Nephron progenitor cell (in vitro differentiated cells): ENCODE measurements at regions not wholly inside any gene's neighbourhood (a gene's known extent, or its start where the extent isn't known, plus 50 kb on each side); places are given as distances from the start of the nearest gene placed in this dataset.

Experiments
- DNase-seq: peaks from one replicate; pipeline ENCODE4 v3.0.0; 2021
- H3K27ac Mint-ChIP-seq: 2 replicates; pipeline ENCODE4 v1.8.0; 2021; ENCODE audit warnings: mild to moderate bottlenecking, moderate library complexity, mixed read lengths
- H3K27me3 Mint-ChIP-seq: 2 replicates; pipeline ENCODE4 v1.8.0; 2021; ENCODE audit warnings: mild to moderate bottlenecking, low read depth, mixed read lengths; ENCODE audit not compliant: poor library complexity
- H3K36me3 Mint-ChIP-seq: 2 replicates; pipeline ENCODE4 v1.8.0; 2021; ENCODE audit warnings: low read depth, mixed read lengths
- H3K4me1 Mint-ChIP-seq: 2 replicates; pipeline ENCODE4 v1.8.0; 2021; ENCODE audit warnings: mixed read lengths
- H3K4me3 Mint-ChIP-seq: 2 replicates; pipeline ENCODE4 v1.8.0; 2021; ENCODE audit warnings: mild to moderate bottlenecking, moderate library complexity, mixed read lengths
- H3K9me3 Mint-ChIP-seq: 2 replicates; pipeline ENCODE4 v1.8.0; 2021; ENCODE audit warnings: mild to moderate bottlenecking, moderate library complexity, mixed read lengths
- CTCF ChIP-seq: fragments of 200-600 bp; sonication (generic); IDR thresholded peaks from 2 replicates; pipeline ENCODE4 v1.5.0; 2021; ENCODE audit warnings: antibody characterized with exemption

GRCh38 chr13:84238381-84238780 is 356.1 kb upstream of the SLITRK1 start:
- TF ChIP-seq CTCF, result no peak
- Mint-ChIP-seq H3K9me3 (peaks cover 4% of the 10 kb centered on the region), H3K27me3 (no peaks in the 10 kb centered on the region), H3K4me1 (peaks cover 5% of the 10 kb centered on the region), H3K4me3 (no peak overlapping the region), H3K36me3 (no peaks in the 10 kb centered on the region), H3K27ac (no peak overlapping the region)
- DNase-seq, result no peak

DNA sequence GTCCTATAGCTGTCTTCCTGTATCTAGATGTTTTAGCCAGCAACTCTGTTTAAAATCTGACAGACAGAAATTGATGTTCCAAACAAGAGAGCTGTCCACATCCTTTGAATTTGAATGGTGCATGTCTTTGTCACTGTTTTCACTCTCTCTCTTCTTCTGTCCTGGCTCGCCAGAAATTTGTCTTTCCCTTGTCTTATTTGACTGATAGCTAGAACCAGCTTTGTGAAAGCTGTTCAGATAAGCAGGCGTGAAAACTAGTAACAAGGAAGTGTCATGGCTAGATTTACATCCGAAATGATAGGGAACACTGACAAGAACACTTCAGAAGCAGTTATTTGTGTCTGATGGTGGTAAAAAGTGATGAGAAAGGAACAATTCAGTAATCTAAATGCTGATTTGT is 354.9 kb upstream of the SLITRK1 start:
- Mint-ChIP-seq H3K27me3 (no peaks in the 10 kb centered on the region), H3K36me3 (no peaks in the 10 kb centered on the region), H3K4me3 (no peak overlapping the region), H3K4me1 (peaks cover 5% of the 10 kb centered on the region), H3K27ac (no peak overlapping the region), H3K9me3 (peaks cover 4% of the 10 kb centered on the region)
- no peak for TF ChIP-seq CTCF
- no peak for DNase-seq

- Mint-ChIP-seq H3K4me1 (peaks cover 5% of the 10 kb centered on the region), H3K36me3 (no peaks in the 10 kb centered on the region), H3K4me3 (no peak overlapping the region), H3K27me3 (peaks cover 3% of the 10 kb centered on the region), H3K27ac (no peak overlapping the region), H3K9me3 (no peaks in the 10 kb centered on the region)
- no peak for TF ChIP-seq CTCF
- DNase-seq, result no peak
Measured at GRCh38 chr13:84234416-84234815, 352.1 kb upstream of the SLITRK1 start.

- Mint-ChIP-seq H3K27ac (no peak overlapping the region), H3K9me3 (no peaks in the 10 kb centered on the region), H3K36me3 (no peaks in the 10 kb centered on the region), H3K4me3 (no peak overlapping the region), H3K4me1 (no peaks in the 10 kb centered on the region), H3K27me3 (peaks cover 3% of the 10 kb centered on the region)
- no peak for DNase-seq
- TF ChIP-seq CTCF, result no peak
Measured at GRCh38 chr13:84230568-84230967, 348.3 kb upstream of the SLITRK1 start.

DNA sequence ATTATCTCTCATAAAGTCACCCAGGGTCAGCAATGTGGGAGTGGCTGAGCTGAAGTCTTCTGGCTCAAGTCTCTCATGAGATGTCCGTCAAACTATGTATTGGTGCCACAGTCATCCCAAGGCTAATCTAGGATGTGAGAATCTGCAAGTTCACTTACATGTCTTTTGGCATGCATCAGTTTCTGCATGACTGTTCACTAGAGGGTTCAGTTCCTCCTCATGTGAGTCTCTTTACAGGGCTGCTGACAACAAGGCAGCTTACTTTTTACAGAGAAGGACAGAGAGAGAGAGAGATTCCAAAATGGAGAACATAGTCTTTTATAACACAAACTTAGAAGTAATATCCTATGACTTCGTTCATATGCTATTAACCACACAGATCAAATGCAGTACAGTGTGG is 328.8 kb upstream of the SLITRK1 start:
- DNase-seq, result no peak
- no peak overlapping the region for H3K4me3 Mint-ChIP-seq
- no peak for TF ChIP-seq CTCF
- no peaks in the 10 kb centered on the region for H3K4me1 Mint-ChIP-seq
- no peak overlapping the region for H3K27ac Mint-ChIP-seq
- H3K27me3 Mint-ChIP-seq, result peaks cover 3% of the 10 kb centered on the region
- no peaks in the 10 kb centered on the region for H3K9me3 Mint-ChIP-seq
- no peaks in the 10 kb centered on the region for H3K36me3 Mint-ChIP-seq

DNA sequence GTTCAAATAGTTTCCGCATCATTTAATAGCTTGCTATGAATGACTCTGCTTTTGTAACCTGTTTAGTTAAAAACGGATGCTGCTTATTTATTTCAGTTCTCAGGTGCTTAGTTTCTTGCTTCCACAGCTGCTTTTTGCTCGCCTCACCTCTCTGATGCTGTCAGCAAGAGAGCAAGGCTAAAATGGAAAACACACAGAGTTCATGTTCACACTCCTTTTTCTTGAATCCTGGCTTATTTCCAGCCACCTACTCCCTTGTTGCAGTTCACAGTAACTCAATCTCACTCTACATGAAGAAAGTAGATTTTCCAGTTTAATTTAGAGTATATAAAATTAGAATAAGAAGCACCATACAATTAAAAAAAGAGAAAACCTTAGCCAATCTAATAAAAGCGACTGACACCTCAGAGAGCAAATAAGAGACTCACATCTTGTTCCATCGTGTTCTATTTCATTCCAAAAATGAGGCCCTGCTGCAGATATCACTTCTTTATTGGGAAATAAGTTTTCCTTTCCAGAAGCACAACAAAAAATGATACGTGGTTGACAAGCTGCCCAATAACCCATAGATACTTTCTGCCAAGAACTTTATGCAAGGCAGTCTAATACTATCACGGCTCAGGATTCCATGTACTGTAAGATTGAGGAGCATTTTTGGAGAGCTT is 326.1 kb upstream of the SLITRK1 start:
- H3K27ac Mint-ChIP-seq, result no peak overlapping the region
- H3K4me1 Mint-ChIP-seq, result no peaks in the 10 kb centered on the region
- H3K36me3 Mint-ChIP-seq, result no peaks in the 10 kb centered on the region
- TF ChIP-seq CTCF, result no peak
- DNase-seq, result no peak
- no peaks in the 10 kb centered on the region for H3K27me3 Mint-ChIP-seq
- no peaks in the 10 kb centered on the region for H3K9me3 Mint-ChIP-seq
- no peak overlapping the region for H3K4me3 Mint-ChIP-seq
